Loucy (cell line): ENCODE measurements at regions not wholly inside any gene's neighbourhood (a gene's known extent, or its start where the extent isn't known, plus 50 kb on each side); places are given as distances from the start of the nearest gene placed in this dataset.

ENCODE experiments used
- H2AFZ ChIP-seq: fragments of 200-600 bp; sonication (generic); 2 replicates; pipeline ENCODE4 v1.6.0; 2016; ENCODE audit warnings: antibody characterized with exemption, mild to moderate bottlenecking, low read length, moderate library complexity
- H3F3A ChIP-seq: fragments of 200-600 bp; 2 replicates; pipeline ENCODE4 v1.6.0; 2016; ENCODE audit warnings: antibody characterized with exemption, low read depth, mild to moderate bottlenecking
- H3K27me3 ChIP-seq: fragments of 200-600 bp; sonication (generic); 2 replicates; pipeline ENCODE4 v1.6.1; 2014; ENCODE audit warnings: low read length, mild to moderate bottlenecking; ENCODE audit not compliant: insufficient read depth, poor library complexity, severe bottlenecking
- H3K36me3 ChIP-seq: fragments of 200-600 bp; sonication (generic); 2 replicates; pipeline ENCODE4 v1.6.1; 2016; ENCODE audit warnings: low read length; ENCODE audit not compliant: insufficient read depth
- H3K4me1 ChIP-seq: fragments of 200-600 bp; sonication (generic); 2 replicates; pipeline ENCODE4 v1.5.1; 2014; ENCODE audit warnings: low read length, mild to moderate bottlenecking; ENCODE audit not compliant: insufficient read depth, poor library complexity, severe bottlenecking
- H3K4me2 ChIP-seq: fragments of 200-600 bp; sonication (generic); 2 replicates; pipeline ENCODE4 v1.6.0; 2014; ENCODE audit warnings: antibody characterized with exemption, low read length, low read depth, mild to moderate bottlenecking; ENCODE audit not compliant: poor library complexity, severe bottlenecking
- H3K4me3 ChIP-seq: fragments of 200-600 bp; sonication (generic); 2 replicates; pipeline ENCODE4 v1.5.1; 2014; ENCODE audit warnings: low read length, mild to moderate bottlenecking, mixed read lengths; ENCODE audit not compliant: poor library complexity, severe bottlenecking
- H3K79me2 ChIP-seq: fragments of 200-600 bp; sonication (generic); 2 replicates; pipeline ENCODE4 v1.6.1; 2014; ENCODE audit warnings: low read length; ENCODE audit not compliant: insufficient read depth
- H3K9ac ChIP-seq: fragments of 200-600 bp; sonication (generic); 2 replicates; pipeline ENCODE4 v1.6.0; 2014; ENCODE audit warnings: mild to moderate bottlenecking, low read depth, low read length, moderate library complexity; ENCODE audit not compliant: poor library complexity, severe bottlenecking
- H3K9me2 ChIP-seq: fragments of 200-600 bp; sonication (generic); replicated peaks from 2 replicates; pipeline ENCODE4 v1.6.1; 2016; ENCODE audit warnings: low read depth, low read length, mixed read lengths
- H3K9me3 ChIP-seq: fragments of 200-600 bp; sonication (generic); 2 replicates; pipeline ENCODE4 v1.6.1; 2014; ENCODE audit warnings: mild to moderate bottlenecking, antibody characterized with exemption, low read length, low read depth; ENCODE audit not compliant: insufficient read depth
- H4K20me1 ChIP-seq: fragments of 200-600 bp; sonication (generic); 2 replicates; pipeline ENCODE4 v1.6.0; 2014; ENCODE audit warnings: antibody characterized with exemption, low read length, mild to moderate bottlenecking; ENCODE audit not compliant: insufficient read depth, poor library complexity, severe bottlenecking
- EZH2phosphoT487 ChIP-seq: fragments of 200-600 bp; IDR thresholded peaks from 2 replicates; pipeline ENCODE4 v1.6.1; 2018; ENCODE audit warnings: antibody characterized with exemption, mild to moderate bottlenecking, moderate library complexity, borderline replicate concordance
- TF ChIP-seq, protein P1 (sequence below): fragments of 200-600 bp; sonication (generic); conservative IDR thresholded peaks from 2 replicates; pipeline ENCODE4 v1.5.1; 2014; ENCODE audit warnings: mild to moderate bottlenecking, antibody characterized with exemption, low read length

DNA sequence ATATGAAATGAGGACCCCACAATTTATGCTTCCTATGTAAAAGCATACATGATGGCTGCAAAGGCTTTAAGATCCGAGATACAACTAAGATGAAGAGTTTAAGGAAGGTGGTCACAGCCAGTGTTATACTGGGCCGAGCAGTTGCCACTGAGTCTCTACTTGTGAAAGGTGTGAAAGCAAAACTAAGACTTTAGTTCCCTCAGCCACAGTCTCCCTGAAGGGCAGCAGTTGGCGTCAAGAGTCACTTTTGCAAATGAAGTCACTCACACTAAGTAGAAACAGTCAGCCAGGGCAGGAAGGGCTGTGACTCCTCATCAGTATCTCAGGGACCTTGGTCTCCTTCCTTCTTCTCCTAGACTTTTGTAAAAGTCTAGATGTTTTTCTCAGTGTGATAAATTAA is 191.6 kb upstream of the MCHR2 start:
- H3K9me2 ChIP-seq: no peaks in the 10 kb centered on the region
- peaks cover 61% of the 10 kb centered on the region for H3K4me1 ChIP-seq
- no peaks in the 10 kb centered on the region for H3K36me3 ChIP-seq
- no peaks in the 10 kb centered on the region for H3K27me3 ChIP-seq
- no peaks in the 10 kb centered on the region for H4K20me1 ChIP-seq
- peak overlapping the region; percentile 21 for H3K4me2 ChIP-seq
- no peaks in the 10 kb centered on the region; the same call in 1 of the 2 replicates for H3F3A ChIP-seq
- no peaks in the 10 kb centered on the region for H3K79me2 ChIP-seq
- H2AFZ ChIP-seq: peak overlapping the region; percentile 85
- TF ChIP-seq, protein P1, sequence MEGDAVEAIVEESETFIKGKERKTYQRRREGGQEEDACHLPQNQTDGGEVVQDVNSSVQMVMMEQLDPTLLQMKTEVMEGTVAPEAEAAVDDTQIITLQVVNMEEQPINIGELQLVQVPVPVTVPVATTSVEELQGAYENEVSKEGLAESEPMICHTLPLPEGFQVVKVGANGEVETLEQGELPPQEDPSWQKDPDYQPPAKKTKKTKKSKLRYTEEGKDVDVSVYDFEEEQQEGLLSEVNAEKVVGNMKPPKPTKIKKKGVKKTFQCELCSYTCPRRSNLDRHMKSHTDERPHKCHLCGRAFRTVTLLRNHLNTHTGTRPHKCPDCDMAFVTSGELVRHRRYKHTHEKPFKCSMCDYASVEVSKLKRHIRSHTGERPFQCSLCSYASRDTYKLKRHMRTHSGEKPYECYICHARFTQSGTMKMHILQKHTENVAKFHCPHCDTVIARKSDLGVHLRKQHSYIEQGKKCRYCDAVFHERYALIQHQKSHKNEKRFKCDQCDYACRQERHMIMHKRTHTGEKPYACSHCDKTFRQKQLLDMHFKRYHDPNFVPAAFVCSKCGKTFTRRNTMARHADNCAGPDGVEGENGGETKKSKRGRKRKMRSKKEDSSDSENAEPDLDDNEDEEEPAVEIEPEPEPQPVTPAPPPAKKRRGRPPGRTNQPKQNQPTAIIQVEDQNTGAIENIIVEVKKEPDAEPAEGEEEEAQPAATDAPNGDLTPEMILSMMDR: no peak
- no peak for TF ChIP-seq EZH2phosphoT487
- H3K9ac ChIP-seq: peak overlapping the region; percentile 2
- H3K9me3 ChIP-seq: no peaks in the 10 kb centered on the region
- H3K4me3 ChIP-seq: no peak overlapping the region

DNA sequence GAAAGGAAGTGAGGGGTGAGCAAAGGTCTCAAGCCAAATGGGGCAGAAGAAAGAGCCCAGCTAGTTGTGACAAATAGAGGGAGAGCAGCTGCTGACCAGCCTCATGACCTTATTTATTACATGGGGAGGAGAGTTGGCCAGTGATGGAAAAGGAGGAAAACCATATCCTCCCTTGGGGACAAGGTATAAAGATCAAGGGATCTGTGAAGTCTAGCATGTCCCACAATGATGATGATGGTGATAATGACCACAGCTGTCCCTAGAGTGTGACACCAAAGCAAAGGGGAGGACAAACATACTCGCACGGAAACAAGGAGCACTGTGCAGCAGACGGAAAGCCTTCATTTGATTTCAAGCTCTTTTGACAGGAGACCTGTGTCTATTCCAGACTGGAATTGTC is 190.4 kb upstream of the MCHR2 start:
- Histone ChIP-seq H3K79me2 (no peaks in the 10 kb centered on the region), H3K9me3 (no peaks in the 10 kb centered on the region), H3K27me3 (no peaks in the 10 kb centered on the region), H3K4me2 (peak overlapping the region; percentile 36), H2AFZ (no peak overlapping the region), H3K4me3 (no peak overlapping the region), H3F3A (no peaks in the 10 kb centered on the region; the same call in 1 of the 2 replicates), H3K9ac (no peak overlapping the region), H3K9me2 (no peaks in the 10 kb centered on the region), H4K20me1 (no peaks in the 10 kb centered on the region), H3K36me3 (no peaks in the 10 kb centered on the region), H3K4me1 (peaks cover 61% of the 10 kb centered on the region)
- TF ChIP-seq, protein P1: no peak
- no peak for TF ChIP-seq EZH2phosphoT487

DNA sequence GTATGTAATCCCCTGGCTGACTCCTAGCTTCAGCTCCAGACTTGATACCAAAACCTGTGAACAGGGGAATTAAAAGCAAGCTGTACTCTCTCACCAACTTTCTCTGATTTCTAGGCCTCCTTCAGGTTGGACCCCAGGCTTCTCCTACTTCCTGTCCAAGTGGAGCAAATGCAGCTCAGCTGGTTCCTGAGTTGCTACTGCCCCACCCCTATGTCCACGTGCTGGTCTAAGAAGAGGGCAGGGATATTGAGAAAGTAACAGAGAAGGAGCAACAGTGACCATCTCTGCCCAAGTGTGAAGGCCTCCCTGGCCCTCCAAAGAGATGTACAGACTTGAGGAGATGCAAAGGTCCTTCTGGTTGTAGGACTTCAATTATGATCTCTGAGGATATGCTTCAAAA is 188.3 kb upstream of the MCHR2 start:
- H4K20me1 ChIP-seq: no peaks in the 10 kb centered on the region
- H3K36me3 ChIP-seq: no peaks in the 10 kb centered on the region
- no peak overlapping the region for H3K4me2 ChIP-seq
- H2AFZ ChIP-seq: peak overlapping the region; percentile 83
- no peaks in the 10 kb centered on the region for H3K9me3 ChIP-seq
- TF ChIP-seq, protein P1: no peak
- no peak for TF ChIP-seq EZH2phosphoT487
- H3K9ac ChIP-seq: no peak overlapping the region
- no peak overlapping the region for H3K4me3 ChIP-seq
- no peaks in the 10 kb centered on the region for H3K79me2 ChIP-seq
- no peaks in the 10 kb centered on the region for H3K9me2 ChIP-seq
- H3K4me1 ChIP-seq: peaks cover 50% of the 10 kb centered on the region
- H3K27me3 ChIP-seq: no peaks in the 10 kb centered on the region
- no peaks in the 10 kb centered on the region; the same call in 1 of the 2 replicates for H3F3A ChIP-seq
